ENCODE measurements at regions not wholly inside any gene's neighbourhood (a gene's known extent, or its start where the extent isn't known, plus 50 kb on each side); places are given as distances from the start of the nearest gene placed in this dataset.
A peak's percentile ranks its signal among the peaks of the same experiment; 100 is the strongest.

GRCh38 chr12:22396735-22397134 is 62.2 kb upstream of the ST8SIA1 start:
- Mint-ChIP-seq H3K4me3 (no peak overlapping the region), H3K4me1 (peaks cover 19% of the 10 kb centered on the region), H3K27ac (peak overlapping the region; percentile 47), H3K27me3 (no peaks in the 10 kb centered on the region), H3K36me3 (ENCODE audit: low read depth) (no peaks in the 10 kb centered on the region), H3K9me3 (no peaks in the 10 kb centered on the region)
- CTCF ChIA-PET, result no interaction called here
- no peak for DNase-seq
- POLR2A ChIA-PET, result no interaction called here

GRCh38 chr12:22396253-22396652 is 61.7 kb upstream of the ST8SIA1 start:
- H3K9me3 Mint-ChIP-seq, result no peaks in the 10 kb centered on the region
- CTCF ChIA-PET, result no interaction called here
- DNase-seq, result no peak

GRCh38 chr12:22395666-22396065 is 61.2 kb upstream of the ST8SIA1 start:
- no peak for DNase-seq
- peak overlapping the region; percentile 22 for H3K27ac Mint-ChIP-seq
- no peaks in the 10 kb centered on the region for H3K36me3 Mint-ChIP-seq (ENCODE audit: low read depth)
- CTCF ChIA-PET, result no interaction called here
- H3K4me3 Mint-ChIP-seq, result no peak overlapping the region
- peaks cover 19% of the 10 kb centered on the region for H3K4me1 Mint-ChIP-seq
- no peaks in the 10 kb centered on the region for H3K9me3 Mint-ChIP-seq
- H3K27me3 Mint-ChIP-seq, result no peaks in the 10 kb centered on the region
- POLR2A ChIA-PET, result no interaction called here

More at GRCh38 chr12:22396253-22396652, 61.7 kb upstream of the ST8SIA1 start:
- Mint-ChIP-seq H3K4me1 (peaks cover 19% of the 10 kb centered on the region), H3K4me3 (no peak overlapping the region), H3K27ac (peak overlapping the region; percentile 43), H3K36me3 (ENCODE audit: low read depth) (no peaks in the 10 kb centered on the region), H3K27me3 (no peaks in the 10 kb centered on the region)
- POLR2A ChIA-PET, result interaction anchor here (0.6 kb wide), 1 partner anchor 723 kb away, joined by 3 read pairs; no protein-coding TSS in a partner anchor

All from activated CD4-positive, alpha-beta T cell treated with anti-CD3 and anti-CD28 coated beads, Interleukin-2, amount 10 ng/mL, durations not matched to agents 7 days and 5 days (primary cell).